Nephron progenitor cell (in vitro differentiated cells): ENCODE measurements at regions not wholly inside any gene's neighbourhood (a gene's known extent, or its start where the extent isn't known, plus 50 kb on each side); places are given as distances from the start of the nearest gene placed in this dataset.

Experiments
- DNase-seq: peaks from one replicate; pipeline ENCODE4 v3.0.0; 2021
- H3K27ac Mint-ChIP-seq: 2 replicates; pipeline ENCODE4 v1.8.0; 2021; ENCODE audit warnings: mild to moderate bottlenecking, moderate library complexity, mixed read lengths
- H3K27me3 Mint-ChIP-seq: 2 replicates; pipeline ENCODE4 v1.8.0; 2021; ENCODE audit warnings: mild to moderate bottlenecking, low read depth, mixed read lengths; ENCODE audit not compliant: poor library complexity
- H3K36me3 Mint-ChIP-seq: 2 replicates; pipeline ENCODE4 v1.8.0; 2021; ENCODE audit warnings: low read depth, mixed read lengths
- H3K4me1 Mint-ChIP-seq: 2 replicates; pipeline ENCODE4 v1.8.0; 2021; ENCODE audit warnings: mixed read lengths
- H3K4me3 Mint-ChIP-seq: 2 replicates; pipeline ENCODE4 v1.8.0; 2021; ENCODE audit warnings: mild to moderate bottlenecking, moderate library complexity, mixed read lengths
- H3K9me3 Mint-ChIP-seq: 2 replicates; pipeline ENCODE4 v1.8.0; 2021; ENCODE audit warnings: mild to moderate bottlenecking, moderate library complexity, mixed read lengths
- TF ChIP-seq, protein P1 (sequence below): fragments of 200-600 bp; sonication (generic); IDR thresholded peaks from 2 replicates; pipeline ENCODE4 v1.5.0; 2021; ENCODE audit warnings: antibody characterized with exemption

DNA sequence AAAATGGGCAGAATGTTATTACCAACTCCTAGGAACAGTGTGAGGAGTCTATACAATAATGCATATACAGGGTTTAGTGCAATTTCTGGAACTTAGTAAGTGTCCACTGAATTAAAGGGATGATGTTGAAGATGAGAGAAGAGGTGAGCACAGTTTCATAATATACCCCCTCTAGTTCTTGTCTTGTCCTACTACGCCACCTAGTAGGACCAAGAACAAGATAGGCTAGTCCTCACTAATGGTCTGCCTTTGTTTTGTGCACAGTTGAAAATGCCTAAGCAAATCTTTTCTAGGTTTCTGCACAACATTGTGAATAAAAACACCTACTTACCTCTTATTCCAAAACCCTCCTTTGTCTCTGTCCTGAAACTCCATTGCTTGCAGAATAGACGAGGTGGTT, 670.2 kb downstream of the CDH8 start:
- TF ChIP-seq, protein P1, sequence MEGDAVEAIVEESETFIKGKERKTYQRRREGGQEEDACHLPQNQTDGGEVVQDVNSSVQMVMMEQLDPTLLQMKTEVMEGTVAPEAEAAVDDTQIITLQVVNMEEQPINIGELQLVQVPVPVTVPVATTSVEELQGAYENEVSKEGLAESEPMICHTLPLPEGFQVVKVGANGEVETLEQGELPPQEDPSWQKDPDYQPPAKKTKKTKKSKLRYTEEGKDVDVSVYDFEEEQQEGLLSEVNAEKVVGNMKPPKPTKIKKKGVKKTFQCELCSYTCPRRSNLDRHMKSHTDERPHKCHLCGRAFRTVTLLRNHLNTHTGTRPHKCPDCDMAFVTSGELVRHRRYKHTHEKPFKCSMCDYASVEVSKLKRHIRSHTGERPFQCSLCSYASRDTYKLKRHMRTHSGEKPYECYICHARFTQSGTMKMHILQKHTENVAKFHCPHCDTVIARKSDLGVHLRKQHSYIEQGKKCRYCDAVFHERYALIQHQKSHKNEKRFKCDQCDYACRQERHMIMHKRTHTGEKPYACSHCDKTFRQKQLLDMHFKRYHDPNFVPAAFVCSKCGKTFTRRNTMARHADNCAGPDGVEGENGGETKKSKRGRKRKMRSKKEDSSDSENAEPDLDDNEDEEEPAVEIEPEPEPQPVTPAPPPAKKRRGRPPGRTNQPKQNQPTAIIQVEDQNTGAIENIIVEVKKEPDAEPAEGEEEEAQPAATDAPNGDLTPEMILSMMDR = no peak
- DNase-seq = no peak
- H3K27ac Mint-ChIP-seq = no peak overlapping the region
- H3K4me1 Mint-ChIP-seq = peaks cover 6% of the 10 kb centered on the region
- no peaks in the 10 kb centered on the region for H3K9me3 Mint-ChIP-seq
- peaks cover 9% of the 10 kb centered on the region for H3K27me3 Mint-ChIP-seq
- no peaks in the 10 kb centered on the region for H3K36me3 Mint-ChIP-seq
- H3K4me3 Mint-ChIP-seq = no peak overlapping the region

DNA sequence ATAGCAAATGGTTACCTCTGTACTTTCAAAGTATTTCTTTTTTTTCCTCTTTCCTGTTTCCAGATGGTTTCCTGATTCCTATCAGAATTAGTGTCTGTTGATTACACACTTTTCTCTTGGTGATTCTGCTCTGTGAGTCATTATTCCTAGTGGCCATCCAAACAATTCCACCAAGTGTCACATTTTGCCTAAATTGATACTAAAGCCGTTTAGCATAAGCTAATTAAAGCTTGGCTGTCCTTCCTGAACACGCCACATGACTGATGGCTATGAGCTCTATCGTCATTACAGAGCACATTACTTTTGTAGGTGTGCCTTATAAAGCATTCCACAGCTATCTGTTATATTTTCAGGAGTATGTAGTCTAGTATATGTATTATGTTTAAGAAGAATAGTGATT, 671.2 kb downstream of the CDH8 start:
- no peak for DNase-seq
- no peak overlapping the region for H3K27ac Mint-ChIP-seq
- H3K4me1 Mint-ChIP-seq = peaks cover 6% of the 10 kb centered on the region
- H3K4me3 Mint-ChIP-seq = no peak overlapping the region
- peaks cover 4% of the 10 kb centered on the region for H3K27me3 Mint-ChIP-seq
- TF ChIP-seq, protein P1 = no peak
- H3K9me3 Mint-ChIP-seq = no peaks in the 10 kb centered on the region
- no peaks in the 10 kb centered on the region for H3K36me3 Mint-ChIP-seq

DNA sequence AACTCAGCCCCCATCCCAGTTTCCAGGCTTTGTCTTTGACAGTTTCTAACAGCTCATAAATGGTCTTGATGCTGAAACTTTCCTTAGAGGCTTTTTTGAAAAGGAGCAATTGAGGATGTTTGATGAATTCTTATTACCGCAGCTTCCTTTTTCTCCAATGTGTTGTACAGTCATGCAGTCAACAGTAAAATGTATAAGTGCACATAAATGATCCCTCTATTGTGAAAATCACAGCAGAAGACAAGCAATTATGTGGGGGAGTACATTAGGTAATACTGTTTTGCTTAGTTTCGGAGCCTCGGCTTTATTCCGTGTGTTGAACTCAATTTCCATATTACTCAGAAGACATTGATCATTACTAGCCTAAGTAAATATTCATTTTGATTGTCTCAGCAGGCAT, 673.7 kb downstream of the CDH8 start:
- Mint-ChIP-seq H3K27ac (no peak overlapping the region), H3K4me3 (no peak overlapping the region), H3K9me3 (no peaks in the 10 kb centered on the region), H3K27me3 (peaks cover 4% of the 10 kb centered on the region), H3K36me3 (no peaks in the 10 kb centered on the region), H3K4me1 (peaks cover 6% of the 10 kb centered on the region)
- TF ChIP-seq, protein P1 = no peak
- DNase-seq = no peak

DNA sequence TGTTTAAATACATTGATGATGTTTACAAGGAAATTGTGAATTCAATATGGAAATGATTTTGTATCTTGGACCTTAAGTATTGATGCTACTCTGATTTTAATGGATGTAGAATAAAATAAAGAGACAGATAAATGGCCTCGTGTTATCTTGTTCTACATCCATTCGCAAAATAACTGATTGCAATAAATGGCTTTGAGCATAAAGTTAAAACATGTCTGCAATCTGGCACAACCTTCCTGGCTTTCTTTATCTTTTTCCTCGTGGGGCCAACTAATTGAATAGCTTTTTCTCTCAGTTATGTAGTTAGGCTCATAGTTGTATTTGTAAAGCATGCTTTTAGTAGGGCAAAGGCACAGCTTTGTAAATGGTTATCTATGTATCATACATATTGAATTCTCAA, 691.4 kb downstream of the CDH8 start:
- Mint-ChIP-seq H3K4me1 (no peaks in the 10 kb centered on the region), H3K27me3 (no peaks in the 10 kb centered on the region), H3K9me3 (no peaks in the 10 kb centered on the region), H3K36me3 (no peaks in the 10 kb centered on the region), H3K27ac (no peak overlapping the region), H3K4me3 (no peak overlapping the region)
- DNase-seq = no peak
- TF ChIP-seq, protein P1 = no peak

DNA sequence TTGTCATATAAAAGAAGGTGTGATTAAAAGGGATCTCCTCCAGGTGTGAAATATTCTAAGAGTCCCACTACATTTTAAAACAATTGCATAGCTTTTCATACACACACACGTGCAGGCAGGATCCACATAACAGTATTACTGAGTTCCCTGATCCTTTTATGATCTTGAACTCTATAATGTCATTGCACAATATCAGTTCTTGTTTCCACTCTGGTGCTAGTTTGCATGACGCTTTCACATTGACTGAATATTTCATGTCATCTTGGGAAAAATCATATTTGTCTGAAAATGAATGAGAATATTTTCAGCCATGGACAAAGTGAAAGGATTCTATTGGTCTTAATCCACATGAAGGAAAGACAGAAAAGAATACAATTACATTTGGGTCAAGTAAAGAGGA, 703.8 kb downstream of the CDH8 start:
- H3K4me1 Mint-ChIP-seq = no peaks in the 10 kb centered on the region
- no peak overlapping the region for H3K4me3 Mint-ChIP-seq
- DNase-seq = no peak
- H3K9me3 Mint-ChIP-seq = no peaks in the 10 kb centered on the region
- no peaks in the 10 kb centered on the region for H3K36me3 Mint-ChIP-seq
- TF ChIP-seq, protein P1 = no peak
- H3K27ac Mint-ChIP-seq = no peak overlapping the region
- H3K27me3 Mint-ChIP-seq = peaks cover 7% of the 10 kb centered on the region

DNA sequence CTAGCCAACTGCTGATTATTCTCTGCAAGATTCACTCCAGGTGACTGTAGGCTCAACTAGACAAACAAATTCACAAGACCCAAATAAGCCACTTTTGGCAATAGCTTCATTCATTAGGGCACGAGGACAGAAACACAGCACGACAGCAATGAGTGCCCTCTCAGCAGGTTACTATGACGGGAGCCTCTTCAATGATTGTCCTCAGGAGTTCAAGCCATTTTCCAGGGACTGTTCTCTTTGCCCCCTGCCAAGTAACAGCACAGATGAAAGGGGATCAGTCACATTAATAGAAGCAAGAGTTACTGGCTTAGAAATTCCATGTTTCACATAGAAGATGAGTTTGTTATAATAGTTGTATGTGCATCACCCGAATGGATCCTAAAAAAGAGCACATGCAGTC, 712.2 kb downstream of the CDH8 start:
- no peak overlapping the region for H3K4me3 Mint-ChIP-seq
- H3K27me3 Mint-ChIP-seq = peaks cover 8% of the 10 kb centered on the region
- no peaks in the 10 kb centered on the region for H3K9me3 Mint-ChIP-seq
- H3K4me1 Mint-ChIP-seq = peaks cover 6% of the 10 kb centered on the region
- TF ChIP-seq, protein P1 = no peak
- H3K27ac Mint-ChIP-seq = no peak overlapping the region
- H3K36me3 Mint-ChIP-seq = no peaks in the 10 kb centered on the region
- no peak for DNase-seq
